Left renal pelvis (tissue), 4 donors: ENCODE measurements at regions not wholly inside any gene's neighbourhood (a gene's known extent, or its start where the extent isn't known, plus 50 kb on each side); places are given as distances from the start of the nearest gene placed in this dataset.

Experiments used
- DNase-seq, 4 donors: peaks; one replicate each; pipeline ENCODE4 v3.0.0-alpha.2; 2013; ENCODE audit warnings: low read depth in 4 of 4, low spot score in 3 of 4

DNA sequence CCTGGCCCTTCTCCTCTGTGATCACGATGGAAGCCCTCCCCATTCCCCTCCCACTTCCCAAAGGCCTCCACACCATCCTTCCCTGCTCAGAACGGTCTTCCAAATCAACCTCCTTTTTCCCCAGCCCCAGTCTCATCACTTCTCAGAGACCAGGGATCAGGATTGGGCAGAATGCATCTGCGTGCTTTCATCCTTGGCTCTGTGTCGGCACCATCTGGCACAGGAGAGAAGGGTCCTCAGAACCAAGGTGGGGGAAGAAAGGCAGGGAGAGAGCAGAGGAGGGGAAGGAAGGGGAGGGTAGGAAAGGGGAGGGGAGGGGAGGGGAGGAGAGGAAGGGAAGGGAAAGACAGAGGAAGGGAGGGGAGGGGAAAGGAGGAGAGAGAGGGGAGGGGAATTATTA is 52.4 kb upstream of the FICD start:
- no peak for DNase-seq

DNA sequence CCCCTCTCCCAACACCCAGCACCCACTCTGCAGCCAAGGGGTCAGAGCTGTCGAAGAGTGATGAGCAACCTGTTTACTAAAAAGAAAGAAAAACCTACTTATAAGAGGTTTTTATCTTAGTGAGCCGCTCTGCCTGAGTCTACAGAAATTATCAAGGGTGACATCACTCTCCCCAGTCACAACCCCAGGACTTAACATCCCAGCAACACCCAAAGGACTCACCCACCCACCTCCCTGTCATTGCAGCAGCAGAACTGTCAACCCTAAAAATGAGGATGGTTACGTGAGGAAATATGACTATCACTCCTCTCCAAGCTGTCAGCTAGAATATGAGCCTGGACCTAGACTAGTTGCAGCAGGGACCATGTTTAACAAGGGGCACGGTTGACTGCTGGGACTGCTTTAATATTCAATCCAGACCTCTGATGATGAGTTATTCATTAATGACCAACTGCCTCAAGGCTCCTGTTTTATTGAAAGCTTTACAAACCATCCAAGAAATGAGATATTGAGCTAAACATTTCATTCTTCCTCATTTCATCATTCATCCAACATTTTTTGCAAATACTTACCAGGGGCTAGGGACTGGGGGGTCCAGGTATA is 53.9 kb upstream of the FICD start:
- DNase-seq = no peak

DNA sequence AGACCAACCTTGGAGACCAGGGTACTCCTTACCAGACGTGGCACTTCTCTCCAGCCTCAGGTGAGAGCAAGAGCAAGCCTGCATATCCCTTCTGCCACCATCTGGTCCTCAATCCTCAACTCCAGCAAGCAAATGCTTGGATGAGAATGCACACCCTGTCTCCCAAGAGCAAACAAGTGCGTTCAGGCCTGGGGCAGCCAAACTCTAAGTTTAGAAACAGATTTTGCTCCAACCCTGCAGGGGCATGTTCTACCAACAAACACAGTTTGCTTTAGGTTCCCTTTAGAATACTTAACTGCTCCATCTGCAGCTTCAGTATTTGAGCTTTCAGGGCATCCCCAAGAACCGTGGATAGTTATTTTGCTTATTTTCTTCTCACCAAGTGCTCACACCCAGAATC is 55.9 kb upstream of the FICD start:
- DNase-seq = no peak

DNA sequence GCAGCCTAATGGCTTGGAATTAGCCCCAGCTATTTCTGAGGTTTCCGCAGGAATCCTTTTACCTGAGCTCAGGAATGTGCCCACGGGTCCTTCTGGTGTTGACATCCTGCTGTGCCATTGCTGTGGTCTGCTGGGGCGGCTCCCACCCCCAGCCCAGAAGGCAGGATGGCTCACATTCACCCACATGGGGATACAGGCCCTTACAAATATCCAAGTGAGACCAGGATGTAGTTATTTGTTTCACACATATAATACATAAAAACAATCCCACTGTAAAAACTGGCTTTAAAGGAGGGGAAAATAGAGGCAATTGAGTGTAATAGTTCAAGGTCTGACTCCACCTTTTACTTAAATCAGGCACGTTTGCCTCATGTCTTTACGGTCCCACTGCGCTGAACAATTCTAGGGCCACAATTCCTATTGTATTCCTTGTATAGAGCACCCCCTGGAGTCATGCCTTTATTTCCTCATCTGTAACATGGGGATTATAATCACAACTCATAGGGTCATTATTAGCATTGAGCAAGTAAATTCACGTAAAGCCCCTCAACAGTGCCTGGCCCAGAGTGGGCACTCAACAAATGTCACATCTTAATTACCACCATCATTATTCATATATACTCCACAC is 57.2 kb upstream of the FICD start:
- DNase-seq = no peak

DNA sequence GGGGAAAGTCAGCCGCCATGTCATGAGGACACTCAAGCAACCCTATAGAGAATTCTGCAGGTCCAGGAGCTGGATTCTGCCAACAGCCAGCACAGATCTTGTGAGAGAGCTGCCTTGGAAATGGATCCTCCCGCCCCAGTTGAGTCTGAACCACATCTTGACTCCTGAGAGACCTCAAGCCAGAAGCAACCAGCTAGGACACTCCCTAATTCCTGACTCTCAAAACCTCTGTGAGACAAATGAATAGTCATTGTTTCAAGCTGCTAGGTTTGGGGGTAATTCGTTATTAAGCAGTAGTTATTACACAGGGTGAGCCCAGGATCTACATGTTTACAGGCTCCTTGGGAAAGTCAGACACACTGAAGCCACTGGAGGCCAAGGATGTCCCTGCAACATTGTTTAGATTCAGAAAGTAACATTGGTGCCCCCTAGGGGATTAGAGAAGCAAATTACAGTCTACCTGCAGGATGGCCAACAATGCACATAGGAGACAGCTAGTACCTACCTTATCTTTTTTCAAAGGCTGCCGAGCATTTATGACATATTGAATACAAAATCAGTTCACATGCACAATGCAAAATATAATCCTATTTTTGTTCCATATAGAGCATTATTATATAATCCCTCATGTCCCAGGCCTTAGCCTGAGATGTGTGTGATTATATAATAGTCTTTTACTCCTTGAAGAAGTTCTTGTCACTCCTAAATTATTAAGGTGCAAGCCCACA is 57.9 kb upstream of the FICD start:
- DNase-seq = no peak

DNA sequence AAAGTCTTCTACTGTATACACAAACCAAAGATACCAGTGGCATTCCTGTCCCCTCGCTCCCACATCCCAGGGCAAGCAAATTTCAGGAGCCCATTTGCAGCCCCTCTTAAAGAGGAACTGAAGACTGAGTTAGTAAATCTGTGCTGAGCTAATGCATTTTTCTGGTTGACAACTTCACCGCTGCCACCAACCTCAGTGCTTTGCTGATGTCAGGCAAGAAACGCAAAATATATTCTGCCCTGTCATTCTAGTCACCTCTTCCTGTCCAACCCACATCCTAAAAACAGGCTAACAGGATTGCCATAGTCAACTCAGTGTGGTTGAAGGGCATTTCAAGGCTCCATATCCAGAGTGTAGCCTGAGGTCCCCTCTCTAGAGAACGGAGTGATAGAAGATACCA is 59.4 kb upstream of the FICD start:
- no peak for DNase-seq

DNA sequence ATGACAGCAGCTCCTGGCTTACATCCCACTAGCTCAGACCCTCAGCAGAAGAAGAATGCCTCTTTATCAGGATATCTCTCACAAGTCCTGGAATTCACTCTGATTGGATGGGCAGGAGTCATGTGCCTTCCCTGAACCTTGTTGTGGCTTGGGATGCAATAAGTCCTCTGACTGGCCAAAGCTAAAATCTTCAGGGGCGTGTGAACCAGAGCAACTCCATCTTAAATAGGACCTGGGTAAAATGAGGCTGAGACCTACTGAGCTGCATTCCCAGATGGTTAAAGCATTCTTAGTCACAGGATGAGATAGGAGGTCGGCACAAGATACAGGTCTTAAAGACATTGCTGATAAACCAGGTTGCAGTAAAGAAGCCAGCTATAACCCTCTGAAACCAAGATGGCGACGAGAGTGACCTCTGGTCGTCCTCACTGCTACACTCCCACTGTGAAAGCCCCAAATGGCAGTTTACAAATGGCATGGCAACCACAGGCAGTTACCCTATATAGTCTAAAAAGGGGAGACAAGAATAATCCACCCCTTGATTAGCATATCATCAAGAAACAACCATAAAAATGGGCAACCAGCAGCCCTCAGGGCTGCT is 60.4 kb upstream of the FICD start:
- no peak for DNase-seq

DNA sequence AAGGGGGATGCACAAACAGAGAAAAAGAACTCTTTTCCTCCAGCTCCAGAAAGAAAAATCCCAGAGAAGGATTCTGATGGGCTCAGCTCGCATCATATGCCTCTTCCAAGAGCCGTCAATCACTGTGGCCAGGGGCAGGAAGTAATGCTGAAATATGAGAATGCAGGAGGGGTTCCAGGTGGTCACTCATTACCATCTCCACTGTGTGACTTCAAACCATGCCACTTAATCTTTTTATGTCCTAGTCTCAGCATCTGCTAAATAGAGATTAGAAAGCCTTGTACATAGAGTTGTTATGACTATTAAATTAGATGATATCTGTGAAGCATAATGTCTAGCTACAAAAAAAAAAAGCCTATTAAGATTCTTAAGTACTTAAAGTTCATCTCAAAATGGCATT is 65.6 kb upstream of the FICD start:
- DNase-seq = peak in 1 of 4 donors; percentile 48

DNA sequence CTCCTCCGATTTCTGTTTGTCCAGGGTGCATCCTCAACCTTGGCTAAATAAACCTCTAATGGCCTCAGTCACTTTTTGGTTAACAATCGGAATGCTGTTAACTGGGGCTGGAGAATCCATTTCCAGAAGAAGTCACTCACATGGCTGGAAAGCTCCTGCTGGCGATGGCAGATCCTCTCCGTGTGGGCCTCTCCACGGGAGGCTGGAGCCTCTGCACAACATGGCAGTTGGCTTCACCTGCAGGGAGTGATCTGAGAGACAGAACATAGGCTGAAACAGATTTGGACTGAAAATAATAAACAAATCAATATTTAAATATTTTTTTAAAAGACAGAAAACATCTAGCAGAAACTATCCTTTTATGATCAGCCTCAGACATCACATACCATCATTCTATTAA is 66.8 kb upstream of the FICD start:
- no peak for DNase-seq

DNA sequence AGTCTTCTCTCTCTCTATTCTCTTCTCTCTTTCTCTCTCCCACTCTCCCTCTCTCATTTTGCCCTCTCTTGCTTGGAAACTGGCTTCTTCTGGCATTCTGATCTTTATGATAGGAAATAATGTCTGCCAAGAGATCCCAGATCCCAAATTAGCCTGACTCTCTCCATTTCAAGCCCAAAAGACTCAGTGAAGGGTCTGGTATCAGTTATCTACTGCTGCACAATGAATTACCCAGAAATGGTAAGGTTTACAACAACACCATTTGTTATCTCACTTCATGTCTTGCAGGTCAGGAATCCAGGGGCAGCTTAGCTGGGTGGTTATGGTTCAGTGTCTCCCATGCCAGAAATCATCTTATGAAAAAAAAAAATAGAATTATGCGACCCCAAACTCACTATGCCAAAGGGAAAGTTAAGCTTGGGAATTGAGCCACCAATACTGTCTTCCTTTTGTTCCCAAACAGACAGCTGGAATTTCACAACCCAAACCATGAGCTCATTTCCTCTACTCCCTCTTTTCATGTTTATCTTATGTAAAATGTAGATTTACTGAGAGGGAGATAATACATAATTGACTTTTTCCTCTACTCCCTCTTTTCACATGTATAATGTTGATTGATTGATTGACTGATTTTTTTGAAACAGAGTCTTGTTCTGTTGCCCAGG is 67.8 kb upstream of the FICD start:
- DNase-seq = no peak

DNA sequence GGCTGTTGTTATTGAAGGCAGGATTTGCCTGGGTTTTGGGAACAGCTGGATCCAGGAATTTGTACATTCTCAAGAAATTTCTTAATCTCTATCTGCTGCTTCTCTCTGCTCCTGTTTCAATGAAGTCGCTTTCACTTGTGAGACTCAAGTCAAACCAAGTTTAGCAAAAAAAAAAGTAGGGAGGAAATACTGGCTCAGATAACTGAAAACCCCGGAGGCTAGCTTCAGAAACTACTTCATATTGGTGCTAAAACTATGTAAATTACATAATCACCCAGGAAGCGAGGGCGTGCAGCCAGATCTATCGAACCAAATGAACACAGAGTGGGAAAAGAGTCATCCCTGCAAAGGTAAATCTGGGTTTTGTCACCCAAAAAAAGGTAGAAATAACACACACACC is 68.3 kb upstream of the FICD start:
- no peak for DNase-seq

DNA sequence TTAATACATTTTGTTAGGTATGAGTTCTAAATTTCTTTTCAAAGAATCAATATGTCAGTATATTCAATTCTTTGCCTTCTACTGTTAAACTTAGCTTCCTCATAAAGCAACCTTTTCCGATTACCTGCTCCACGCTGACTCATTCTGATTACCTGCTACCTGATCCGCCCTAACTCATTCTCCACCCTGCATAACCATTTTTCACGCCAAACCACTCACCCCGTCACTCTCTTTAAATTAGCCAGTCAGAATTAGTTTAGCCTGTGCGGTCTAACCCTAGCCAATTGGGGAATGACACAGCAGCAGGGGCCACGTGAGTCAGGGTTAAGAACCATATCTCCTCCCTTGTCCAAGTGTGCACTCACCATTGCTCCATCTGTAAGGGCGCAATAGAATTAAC is 72.2 kb upstream of the FICD start:
- no peak for DNase-seq

DNA sequence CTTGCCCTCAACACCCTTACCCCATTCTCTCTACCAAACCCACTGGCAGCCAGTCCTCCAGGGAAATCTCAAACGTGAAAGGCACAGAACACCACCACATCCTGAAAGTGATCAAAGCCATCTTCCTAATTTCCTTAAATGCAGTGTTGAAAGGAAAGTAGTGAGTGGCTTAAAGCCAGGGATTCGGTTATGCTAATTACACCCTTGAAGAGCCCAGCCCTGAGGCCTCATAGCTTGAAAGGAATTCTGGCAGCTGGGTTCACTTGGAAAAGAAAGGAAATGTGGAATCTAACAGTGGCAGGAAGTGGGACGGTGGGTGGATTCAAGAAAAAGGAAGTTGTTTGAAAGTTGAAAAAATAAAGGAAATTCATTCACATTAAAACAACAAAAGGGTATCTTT is 73.0 kb upstream of the FICD start:
- DNase-seq = no peak

DNA sequence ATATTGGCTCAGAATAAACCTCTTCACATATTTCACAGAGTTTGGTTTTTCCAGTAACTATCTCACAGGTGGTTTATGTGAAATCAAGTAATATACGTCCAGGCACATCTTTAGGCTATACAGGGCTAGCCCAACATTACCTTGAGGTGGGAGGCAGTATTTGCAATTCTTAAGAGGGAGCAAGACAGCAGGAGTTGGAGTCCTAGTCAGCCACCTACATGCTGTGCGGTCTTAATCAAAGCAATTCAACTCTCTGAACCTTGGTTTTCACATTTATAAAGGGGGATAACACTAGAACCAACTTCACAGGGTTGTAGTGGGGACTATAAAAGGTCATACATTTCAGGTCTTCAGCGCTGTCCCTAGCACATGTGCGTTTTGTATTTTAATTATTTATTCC is 73.5 kb upstream of the FICD start:
- no peak for DNase-seq

DNA sequence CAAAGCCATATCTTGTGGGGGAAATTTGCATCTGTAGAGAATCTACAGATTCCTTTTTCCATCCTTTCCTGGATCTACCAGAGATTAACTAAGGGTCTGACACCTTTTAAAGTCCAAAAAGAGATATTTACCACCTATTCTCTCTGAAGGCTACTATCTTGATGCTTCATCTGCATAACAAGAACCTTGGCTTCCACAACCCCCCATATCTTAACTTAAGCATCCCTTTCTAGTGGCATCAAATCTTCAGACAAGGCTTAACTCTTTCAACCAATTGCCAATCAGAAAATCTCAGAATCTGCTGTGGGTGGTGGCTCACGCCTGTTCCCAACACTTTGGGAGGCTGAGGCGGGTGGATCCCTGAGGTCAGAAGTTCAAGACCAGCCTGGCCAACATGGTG is 74.3 kb upstream of the FICD start:
- DNase-seq = no peak

DNA sequence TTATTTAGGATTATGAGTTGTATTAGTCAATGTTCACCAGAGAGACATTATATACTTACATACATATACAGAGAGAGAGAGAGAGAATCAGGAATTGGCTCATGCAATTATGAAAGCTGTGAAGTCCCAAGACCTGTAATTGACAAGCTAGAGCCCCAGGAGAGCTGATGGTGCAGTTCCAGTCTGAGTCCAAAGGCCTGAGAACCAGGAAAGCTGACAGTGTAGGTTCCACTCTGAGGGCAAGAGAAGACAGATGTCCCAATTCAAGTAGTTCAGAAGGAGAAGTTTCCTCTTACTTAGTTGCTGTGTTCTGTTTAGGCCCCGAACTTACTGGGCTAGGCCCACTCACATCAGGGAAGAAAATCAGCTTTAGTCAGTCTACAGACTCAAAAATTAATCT is 76.4 kb upstream of the FICD start:
- DNase-seq = no peak

DNA sequence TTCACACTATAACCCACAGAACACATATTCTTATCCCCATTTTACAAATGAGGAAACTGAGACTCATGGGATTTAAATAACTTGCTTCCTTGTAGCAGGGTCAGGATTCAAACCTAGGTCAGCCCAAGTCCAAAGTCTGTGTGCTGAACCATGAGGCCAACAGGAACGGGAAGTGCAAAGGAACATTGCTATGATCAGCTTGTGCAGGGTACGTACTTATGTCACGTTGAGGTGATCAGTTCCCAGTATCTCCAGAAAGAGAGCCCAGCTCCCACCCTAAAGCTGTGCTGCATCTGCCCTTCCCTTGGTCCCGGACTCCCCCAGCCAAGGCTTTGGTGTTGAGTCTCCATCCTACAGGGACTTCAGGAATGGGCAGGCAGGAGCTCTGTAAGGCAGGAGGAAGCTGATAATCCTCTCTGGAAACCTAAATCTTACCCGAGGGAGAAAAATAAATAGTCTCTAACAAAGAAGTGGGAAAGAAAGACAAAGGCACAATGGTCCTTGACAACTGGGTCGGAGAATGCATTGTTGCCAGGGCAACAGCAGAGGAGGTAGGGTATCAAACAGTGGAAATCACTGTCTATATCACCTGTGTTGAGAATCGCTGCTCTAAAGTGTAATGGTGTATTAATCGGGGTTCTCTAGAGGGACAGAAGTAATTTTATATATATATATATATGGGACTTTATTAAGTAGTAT is 82.5 kb upstream of the FICD start:
- no peak for DNase-seq

DNA sequence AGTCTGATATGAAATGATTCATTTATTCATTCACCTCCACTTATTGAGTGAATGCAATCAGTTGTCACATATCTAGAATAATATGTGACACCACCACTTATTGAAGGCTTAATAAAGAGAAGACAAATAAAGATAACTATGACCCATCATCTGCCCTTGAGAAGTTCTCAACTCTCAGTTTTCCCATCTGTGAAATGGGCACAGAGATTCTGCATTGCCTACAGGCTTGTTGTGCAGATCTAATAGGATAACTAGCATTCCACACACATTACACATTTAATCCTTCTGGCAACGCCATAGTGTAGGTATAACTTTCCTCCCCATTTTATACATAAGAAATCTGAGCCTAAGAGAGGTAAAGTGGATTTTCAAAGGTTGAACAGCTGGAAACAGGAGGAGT is 84.2 kb upstream of the FICD start:
- DNase-seq = no peak

DNA sequence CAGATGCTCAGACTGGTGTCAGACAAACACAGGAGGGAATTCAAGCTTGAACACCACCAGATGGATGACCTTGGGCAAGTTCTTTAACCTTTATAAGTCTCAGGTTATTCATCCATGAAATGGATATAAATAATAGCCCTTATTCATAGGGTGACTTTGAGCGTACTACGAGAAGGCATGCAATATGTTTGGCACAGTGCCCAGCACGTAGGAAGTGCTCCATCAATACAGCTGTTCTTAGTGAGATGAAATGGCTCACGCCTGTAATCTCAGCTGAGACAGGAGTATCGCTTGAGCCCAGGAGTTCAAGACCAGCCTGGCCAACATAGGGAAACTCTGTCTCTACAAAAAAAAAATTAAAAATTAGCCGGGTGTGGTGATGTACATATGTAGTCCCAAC is 84.8 kb upstream of the FICD start:
- DNase-seq = peak in 1 of 4 donors; percentile 9

DNA sequence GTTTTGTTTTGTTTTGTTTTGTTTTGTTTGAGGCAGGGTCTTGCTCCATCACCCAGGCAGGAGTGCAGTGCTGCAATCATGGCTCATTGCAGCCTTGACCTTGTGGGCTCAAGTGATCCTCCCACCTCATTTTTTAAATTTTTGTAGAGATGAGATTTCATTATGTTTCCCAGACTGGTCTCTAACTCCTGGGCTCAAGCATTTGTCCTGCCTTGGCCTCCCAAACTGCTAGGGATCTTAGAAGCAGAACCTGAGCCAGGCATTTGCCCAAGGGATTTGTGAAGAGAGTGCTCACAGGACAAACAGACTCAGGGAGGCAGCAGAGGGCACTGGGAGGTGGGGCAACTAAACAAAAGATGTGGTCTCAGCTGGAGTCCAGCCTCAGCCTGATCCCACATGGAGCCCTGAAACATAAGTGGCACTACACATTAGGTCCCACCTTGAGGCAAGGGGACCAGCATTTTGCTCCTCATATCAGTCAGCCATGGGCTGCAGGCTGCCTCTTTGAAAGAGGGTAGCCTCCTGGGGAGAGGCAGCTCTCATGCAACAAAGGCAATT is 86.2 kb upstream of the CMKLR1 start:
- DNase-seq = no peak

DNA sequence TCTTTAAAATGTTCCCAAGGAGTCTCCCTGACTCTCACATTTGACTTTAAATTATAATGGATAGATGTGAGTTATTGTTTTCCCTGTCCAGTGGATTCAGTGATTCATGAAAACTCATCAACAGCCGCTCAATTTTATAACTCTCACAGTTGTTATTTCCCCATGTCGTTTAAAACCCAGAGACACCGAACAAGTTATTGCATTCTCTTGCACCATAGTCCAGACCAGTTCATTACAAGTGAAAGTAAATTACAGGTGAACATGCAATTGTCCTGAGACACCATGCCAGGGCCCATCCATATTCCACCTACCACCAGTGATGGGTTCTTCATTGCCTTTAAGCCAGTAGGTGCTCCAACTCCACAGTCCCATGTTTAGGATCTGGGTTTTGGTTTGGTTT is 85.7 kb upstream of the CMKLR1 start:
- no peak for DNase-seq
